Fibroblast of the aortic adventitia (primary cell): ENCODE measurements at regions not wholly inside any gene's neighbourhood (a gene's known extent, or its start where the extent isn't known, plus 50 kb on each side); places are given as distances from the start of the nearest gene placed in this dataset.
"Not testable (repeated sequence)": the region's sequence is repeated elsewhere in the genome, so short reads cannot be mapped to it uniquely, and the experiment has no call there.

ENCODE experiments used
- DNase-seq: peaks from one replicate; pipeline ENCODE4 v3.0.0-alpha.2; 2010; ENCODE audit warnings: low read depth
- H3K4me3 ChIP-seq: 2 replicates; pipeline ENCODE4 v1.5.1; 2011; ENCODE audit warnings: low read depth, mild to moderate bottlenecking, control low read depth, low read length, moderate library complexity
- TF ChIP-seq, protein P1 (sequence below): IDR thresholded peaks from 2 replicates; pipeline ENCODE4 v1.5.1; 2011; ENCODE audit warnings: mild to moderate bottlenecking, low read length, control low read depth, inconsistent platforms; ENCODE audit not compliant: insufficient read depth

DNA sequence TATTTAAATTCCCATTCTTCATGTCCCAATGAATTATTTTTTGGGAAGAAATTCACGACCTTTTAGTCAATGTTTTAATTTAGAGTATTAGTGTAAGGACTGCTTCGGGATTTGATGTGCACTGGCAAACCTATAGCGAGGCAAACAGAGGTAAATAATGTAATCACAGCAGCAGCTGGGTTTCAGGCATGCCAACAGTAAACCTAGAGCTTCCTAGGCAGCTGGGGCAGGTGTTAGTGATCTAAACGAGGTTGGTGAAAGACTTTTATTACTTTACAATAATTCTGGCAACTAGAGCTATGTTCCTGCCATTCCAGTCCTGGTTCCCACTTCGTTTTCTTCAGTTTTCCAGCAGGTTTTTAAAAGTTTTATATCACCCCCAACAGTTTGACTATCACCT is 1036.4 kb upstream of the FOXG1 start:
- TF ChIP-seq, protein P1, sequence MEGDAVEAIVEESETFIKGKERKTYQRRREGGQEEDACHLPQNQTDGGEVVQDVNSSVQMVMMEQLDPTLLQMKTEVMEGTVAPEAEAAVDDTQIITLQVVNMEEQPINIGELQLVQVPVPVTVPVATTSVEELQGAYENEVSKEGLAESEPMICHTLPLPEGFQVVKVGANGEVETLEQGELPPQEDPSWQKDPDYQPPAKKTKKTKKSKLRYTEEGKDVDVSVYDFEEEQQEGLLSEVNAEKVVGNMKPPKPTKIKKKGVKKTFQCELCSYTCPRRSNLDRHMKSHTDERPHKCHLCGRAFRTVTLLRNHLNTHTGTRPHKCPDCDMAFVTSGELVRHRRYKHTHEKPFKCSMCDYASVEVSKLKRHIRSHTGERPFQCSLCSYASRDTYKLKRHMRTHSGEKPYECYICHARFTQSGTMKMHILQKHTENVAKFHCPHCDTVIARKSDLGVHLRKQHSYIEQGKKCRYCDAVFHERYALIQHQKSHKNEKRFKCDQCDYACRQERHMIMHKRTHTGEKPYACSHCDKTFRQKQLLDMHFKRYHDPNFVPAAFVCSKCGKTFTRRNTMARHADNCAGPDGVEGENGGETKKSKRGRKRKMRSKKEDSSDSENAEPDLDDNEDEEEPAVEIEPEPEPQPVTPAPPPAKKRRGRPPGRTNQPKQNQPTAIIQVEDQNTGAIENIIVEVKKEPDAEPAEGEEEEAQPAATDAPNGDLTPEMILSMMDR: no peak
- no peak for DNase-seq
- no peak overlapping the region for H3K4me3 ChIP-seq

DNA sequence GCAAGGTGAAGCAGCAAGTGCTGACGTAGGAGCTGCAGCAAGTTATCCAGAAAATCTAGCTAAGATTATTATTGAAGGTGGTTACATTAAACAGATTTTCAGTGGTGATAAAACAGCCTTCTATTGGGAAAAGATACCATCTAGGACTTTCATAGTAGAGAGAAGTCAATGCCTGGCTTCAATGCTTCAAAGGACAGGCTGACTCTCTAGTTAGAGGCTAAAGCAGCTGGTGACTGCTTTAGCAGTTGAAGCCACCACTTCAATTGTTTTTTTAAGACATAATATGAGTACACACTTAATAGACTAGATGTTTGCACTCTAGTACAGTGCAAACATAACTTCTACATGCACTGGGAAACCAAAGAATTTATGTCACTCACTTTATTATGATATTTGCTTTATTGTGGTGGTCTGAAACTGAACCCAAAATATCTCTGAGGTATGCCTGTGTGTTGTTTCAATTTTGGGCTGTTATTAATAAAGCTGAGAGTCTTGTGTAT is 1026.9 kb upstream of the FOXG1 start:
- DNase-seq: no peak
- TF ChIP-seq, protein P1: no peak
- H3K4me3 ChIP-seq: no peak overlapping the region

DNA sequence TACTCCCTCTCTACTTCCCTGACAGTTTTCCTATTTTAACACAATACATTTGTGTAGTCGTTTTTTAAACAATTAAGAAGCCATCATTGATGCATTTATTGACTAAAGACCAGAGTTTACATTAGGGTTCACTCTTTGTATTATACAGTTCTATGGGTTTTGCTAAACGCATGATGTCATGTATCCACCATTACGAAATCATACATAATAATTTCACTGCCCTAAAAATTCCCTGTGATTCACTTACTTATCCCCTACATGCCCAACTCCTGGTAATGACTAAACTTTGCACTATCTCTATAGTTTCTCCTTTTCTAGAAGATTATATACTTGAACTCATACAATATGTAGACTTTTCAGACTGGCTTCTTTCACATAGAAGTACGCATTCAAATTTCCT is 1016.5 kb upstream of the FOXG1 start:
- DNase-seq: no peak
- no peak overlapping the region for H3K4me3 ChIP-seq
- TF ChIP-seq, protein P1: no peak

DNA sequence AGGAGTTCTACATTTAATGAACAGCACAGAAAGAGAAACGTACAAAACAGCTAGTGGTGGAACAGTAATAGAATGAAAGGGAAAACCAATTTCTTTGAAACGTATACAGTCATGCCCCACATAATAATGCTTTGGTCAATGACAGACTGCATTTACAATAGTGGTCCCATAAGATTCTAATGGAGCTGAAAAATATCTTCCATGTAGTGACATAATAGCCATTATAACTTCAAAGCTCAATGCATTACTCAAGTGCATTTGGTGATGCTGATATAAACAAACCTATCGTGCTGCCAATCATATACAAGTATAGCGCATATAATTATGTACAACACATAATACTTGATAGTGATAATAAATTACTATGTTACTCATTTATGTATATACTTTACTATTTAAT is 1008.9 kb upstream of the FOXG1 start:
- not testable (repeated sequence) for H3K4me3 ChIP-seq, DNase-seq

DNA sequence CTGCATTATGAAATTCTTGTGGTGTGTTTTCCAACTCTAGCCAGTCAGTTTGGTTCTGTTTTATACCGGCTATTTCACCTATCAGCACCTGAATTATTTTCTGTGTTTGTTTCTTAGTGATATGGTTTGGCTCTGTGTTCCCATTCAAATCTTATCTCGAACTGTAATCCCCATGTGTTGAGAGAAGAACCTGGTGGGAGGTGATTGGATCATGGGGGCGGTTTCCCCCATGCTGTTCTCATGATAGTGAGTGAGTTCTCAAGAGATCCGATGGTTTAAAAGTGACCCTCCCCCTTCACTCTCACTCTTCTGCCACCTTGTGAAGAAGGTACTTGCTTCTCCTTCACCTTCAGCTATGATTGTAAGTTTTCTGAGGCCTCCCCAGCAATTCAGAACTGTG is 1006.2 kb upstream of the FOXG1 start:
- DNase-seq, H3K4me3 ChIP-seq: not testable (repeated sequence)

DNA sequence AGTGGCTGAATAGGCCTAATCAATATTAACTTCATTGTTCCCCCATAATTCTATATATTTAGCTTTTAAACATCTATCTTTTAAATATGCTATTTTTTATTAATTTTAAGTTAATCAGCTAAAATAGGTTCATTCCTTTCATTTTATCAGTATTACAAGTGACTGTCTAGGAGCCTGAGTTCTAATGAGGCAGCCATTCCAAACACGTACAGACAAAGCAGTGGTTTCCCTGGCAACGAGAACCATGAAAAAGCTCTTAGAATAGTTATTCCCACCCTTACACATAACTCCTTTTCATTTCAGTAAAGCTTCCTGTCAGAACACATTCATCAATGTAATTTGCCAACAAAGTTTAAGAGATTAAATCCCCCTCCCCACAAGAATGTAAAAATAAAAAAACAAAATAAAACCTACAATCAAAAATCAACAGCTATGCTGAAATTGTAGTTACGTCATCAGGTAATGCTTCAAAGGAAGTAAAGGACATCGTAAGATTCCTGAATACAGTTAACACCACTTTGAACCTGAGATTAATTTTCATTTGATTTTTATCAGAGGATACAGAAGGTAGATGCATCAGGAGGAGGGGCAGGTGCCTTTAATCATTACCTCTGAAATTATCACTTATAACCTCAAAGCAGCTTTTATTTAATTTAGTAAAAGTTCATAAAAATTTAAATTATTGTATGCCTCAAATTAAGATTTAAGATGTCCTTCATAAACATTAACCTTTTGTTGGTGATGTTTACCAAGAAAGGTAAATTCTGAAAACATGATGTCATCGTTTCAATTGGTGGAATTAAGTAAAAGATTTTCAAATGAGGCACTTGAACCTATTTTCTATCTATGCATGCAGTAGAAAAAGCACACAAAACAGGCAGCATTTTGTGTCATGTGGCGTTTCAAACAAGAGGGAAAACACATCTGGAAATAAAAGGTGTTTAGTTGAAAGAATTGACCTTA is 967.2 kb upstream of the FOXG1 start:
- H3K4me3 ChIP-seq, DNase-seq: not testable (repeated sequence)

DNA sequence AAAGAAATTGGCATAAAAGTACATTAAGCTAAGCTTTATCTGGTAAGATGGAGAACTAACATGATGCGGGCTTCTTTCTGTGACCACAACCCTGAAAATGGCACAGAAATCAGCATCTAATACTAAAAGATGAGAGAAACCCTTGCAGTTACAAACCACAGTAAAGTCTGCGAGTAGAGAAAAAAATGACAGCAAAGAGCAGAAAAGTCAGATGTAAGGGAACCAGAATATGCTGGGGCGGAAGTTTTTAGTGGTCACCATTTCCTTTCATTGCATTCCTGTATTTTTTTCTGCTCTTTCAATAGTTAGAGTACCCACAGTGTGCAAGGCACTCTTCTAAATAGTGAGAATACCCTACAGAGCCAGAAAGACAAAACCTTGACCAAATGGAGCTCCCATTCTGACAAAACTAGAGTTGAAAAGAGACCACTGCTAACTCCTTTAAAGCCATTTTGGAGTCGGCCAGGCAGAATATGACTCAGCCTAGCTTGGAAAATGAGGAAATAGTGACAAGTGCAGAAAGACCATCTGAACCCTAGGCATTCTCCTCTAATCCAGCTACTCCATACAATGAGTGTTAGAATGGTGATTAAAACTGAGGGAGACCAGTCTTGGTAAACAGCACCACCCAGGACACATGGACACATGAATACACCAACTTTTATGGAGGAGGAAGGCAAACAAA is 948.7 kb upstream of the FOXG1 start:
- not testable (repeated sequence) for H3K4me3 ChIP-seq, DNase-seq

DNA sequence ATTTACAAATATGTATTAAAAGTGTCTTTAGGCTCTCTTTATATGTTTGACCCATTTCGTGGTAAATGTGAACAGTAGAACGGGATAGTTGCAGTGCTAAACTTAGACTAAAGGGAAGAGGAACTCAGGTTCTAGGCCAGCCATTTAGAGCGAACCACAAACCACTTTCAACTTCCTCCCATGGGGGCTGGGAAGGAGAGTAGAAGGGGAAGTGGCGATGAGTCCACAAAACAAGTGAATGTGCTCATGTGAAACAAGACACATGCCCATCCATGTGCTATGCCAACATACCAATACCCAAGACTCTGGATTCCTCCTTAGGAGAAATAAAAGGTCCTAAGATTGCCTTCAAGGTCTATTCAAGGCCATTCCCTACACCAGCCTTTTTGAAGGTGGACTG is 940.4 kb upstream of the FOXG1 start:
- not testable (repeated sequence) for H3K4me3 ChIP-seq, DNase-seq

DNA sequence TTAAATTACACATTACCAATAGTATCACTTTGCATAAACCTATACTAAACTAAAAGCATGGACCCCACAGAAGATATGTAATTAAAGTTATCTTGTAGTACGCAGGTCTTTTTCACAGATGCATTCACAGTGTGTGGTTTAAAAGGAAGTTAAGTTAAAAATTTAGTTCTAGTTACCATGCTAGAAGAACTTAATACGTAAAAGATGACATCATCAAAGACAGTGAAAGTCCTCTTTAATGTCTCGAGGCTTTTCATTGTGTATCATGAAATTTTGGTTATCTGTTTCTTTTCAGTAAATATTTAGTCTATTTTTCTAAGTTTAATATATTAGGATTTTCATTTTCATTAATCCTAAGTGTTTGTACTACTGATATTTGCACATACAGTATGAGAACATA is 934.6 kb upstream of the FOXG1 start:
- DNase-seq, H3K4me3 ChIP-seq: not testable (repeated sequence)

DNA sequence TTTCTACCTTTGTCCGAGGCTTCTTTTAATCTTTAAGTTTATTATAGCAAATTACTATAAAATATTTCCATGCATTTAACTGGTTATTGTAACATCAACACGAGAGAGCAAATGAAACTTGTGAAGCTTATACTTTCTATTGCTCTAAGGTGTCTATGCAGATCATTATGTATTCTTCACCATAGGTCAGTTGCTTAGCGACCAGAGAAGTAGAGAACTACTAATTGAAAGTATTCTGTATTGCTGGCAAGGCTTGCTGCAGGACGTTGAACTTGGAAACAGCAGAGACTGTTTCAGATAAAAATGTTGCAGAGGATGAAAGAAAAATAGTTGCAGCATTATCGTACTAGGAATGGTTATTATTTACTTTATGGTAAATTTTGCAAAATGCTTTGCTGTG is 933.6 kb upstream of the FOXG1 start:
- not testable (repeated sequence) for DNase-seq, H3K4me3 ChIP-seq
